Gastrocnemius medialis (tissue), 4 donors: ENCODE measurements at regions not wholly inside any gene's neighbourhood (a gene's known extent, or its start where the extent isn't known, plus 50 kb on each side); places are given as distances from the start of the nearest gene placed in this dataset.

Experiments
- ATAC-seq, 2 donors: fragments of 150-250 bp; one replicate each; pipeline ENCODE4 v1.9.1; 2016
- DNase-seq, 2 donors: peaks; one replicate each; pipeline ENCODE4 v3.0.0-alpha.2; 2019
- H3K27ac ChIP-seq, 4 donors: fragments of 200-600 bp; sonication (generic); 1 replicate in 1 of 4; 2 replicates in 3 of 4; pipeline ENCODE4 v1.5.1; 2016 to 2018; ENCODE audit warnings: mild to moderate bottlenecking in 2 of 4, moderate library complexity in 1 of 4
- H3K27me3 ChIP-seq, 3 donors: fragments of 200-600 bp; sonication (generic) in 2 of 3; 1 replicate in 1 of 3; 2 replicates in 2 of 3; pipeline versions ENCODE4 v1.5.1 to v1.6.0; 2016 to 2019; ENCODE audit warnings: mild to moderate bottlenecking in 1 of 3, moderate library complexity in 1 of 3
- H3K36me3 ChIP-seq, 2 donors: fragments of 200-600 bp; sonication (generic) in 1 of 2; one replicate each; pipeline ENCODE4 v1.5.1; 2017 to 2018
- H3K4me1 ChIP-seq, 2 donors: fragments of 200-600 bp; sonication (generic) in 1 of 2; one replicate each; pipeline ENCODE4 v1.5.1; 2016 to 2017; ENCODE audit warnings: mild to moderate bottlenecking in 2 of 2
- H3K4me3 ChIP-seq, 4 donors: fragments of 200-600 bp; sonication (generic) in 3 of 4; 1 replicate in 1 of 4; 2 replicates in 3 of 4; pipeline ENCODE4 v1.5.1; 2016 to 2019; ENCODE audit warnings: mild to moderate bottlenecking in 2 of 4
- H3K9me3 ChIP-seq, 3 donors: fragments of 200-600 bp; sonication (generic) in 2 of 3; 1 replicate in 1 of 3; 2 replicates in 2 of 3; pipeline ENCODE4 v1.5.1; 2016 to 2019
- POLR2A ChIP-seq, 2 donors: fragments of 450-650 bp; IDR thresholded peaks; one replicate each; pipeline ENCODE4 v1.6.1; 2017; ENCODE audit warnings: antibody characterized with exemption in 2 of 2, mild to moderate bottlenecking in 2 of 2, moderate library complexity in 2 of 2
- in situ Hi-C, 4 donors: fragments of 200-750 bp; cut with MboI; loops; one replicate each; pipeline versions ENCODE4 v1.15.0 to v1.8.0; 2017; ENCODE audit warnings: low sequenced_read_pairs in 4 of 4
- intact Hi-C: fragments of 100-400 bp; cut with DNase I; formaldehyde crosslinking; loops from one replicate; pipeline ENCODE4 v1.15.1; 2023; ENCODE audit warnings: low total_unique reads
- TF ChIP-seq, protein P1 (sequence below), 5 experiments: fragments of 450-650 bp in 3 of 5; fragments of 200-600 bp in 2 of 5; sonication (generic) in 2 of 5; IDR thresholded peaks in 4 of 5; conservative IDR thresholded peaks in 1 of 5; 1 replicate in 4 of 5; 2 replicates in 1 of 5; pipeline ENCODE4 v1.5.1; 2016 to 2019; ENCODE audit warnings: antibody characterized with exemption in 5 of 5, mild to moderate bottlenecking in 3 of 5, moderate library complexity in 3 of 5

GRCh38 chr15:62846805-62847495 lies 195.6 kb upstream of the TPM1 start:
- in situ Hi-C loops (loop anchor here (5.0 kb wide), 2 partner anchors 245 to 250 kb away; no protein-coding TSS in a partner anchor), intact Hi-C loops (no loop called here)
- Histone ChIP-seq H3K9me3 (no peaks in the 10 kb centered on the region), H3K27me3 (no peaks in the 10 kb centered on the region), H3K36me3 (no peaks in the 10 kb centered on the region), H3K27ac (no peak overlapping the region), H3K4me3 (no peak overlapping the region), H3K4me1 (peaks cover 8 to 20% of the 10 kb centered on the region in 2 donors)
- DNase-seq (no peak), ATAC-seq (no peak)
- TF ChIP-seq POLR2A (IDR thresholded peaks at IDR 0.05), result no peak
- TF ChIP-seq, protein P1, sequence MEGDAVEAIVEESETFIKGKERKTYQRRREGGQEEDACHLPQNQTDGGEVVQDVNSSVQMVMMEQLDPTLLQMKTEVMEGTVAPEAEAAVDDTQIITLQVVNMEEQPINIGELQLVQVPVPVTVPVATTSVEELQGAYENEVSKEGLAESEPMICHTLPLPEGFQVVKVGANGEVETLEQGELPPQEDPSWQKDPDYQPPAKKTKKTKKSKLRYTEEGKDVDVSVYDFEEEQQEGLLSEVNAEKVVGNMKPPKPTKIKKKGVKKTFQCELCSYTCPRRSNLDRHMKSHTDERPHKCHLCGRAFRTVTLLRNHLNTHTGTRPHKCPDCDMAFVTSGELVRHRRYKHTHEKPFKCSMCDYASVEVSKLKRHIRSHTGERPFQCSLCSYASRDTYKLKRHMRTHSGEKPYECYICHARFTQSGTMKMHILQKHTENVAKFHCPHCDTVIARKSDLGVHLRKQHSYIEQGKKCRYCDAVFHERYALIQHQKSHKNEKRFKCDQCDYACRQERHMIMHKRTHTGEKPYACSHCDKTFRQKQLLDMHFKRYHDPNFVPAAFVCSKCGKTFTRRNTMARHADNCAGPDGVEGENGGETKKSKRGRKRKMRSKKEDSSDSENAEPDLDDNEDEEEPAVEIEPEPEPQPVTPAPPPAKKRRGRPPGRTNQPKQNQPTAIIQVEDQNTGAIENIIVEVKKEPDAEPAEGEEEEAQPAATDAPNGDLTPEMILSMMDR (IDR thresholded peaks at IDR 0.05 in 4 of 5, conservative IDR thresholded peaks at IDR 0.05 in 1 of 5), result no peak

GRCh38 chr15:62847900-62848489 lies 194.6 kb upstream of the TPM1 start:
- DNase-seq, result peak in 1 of 2 donors; percentile 44
- no peaks in the 10 kb centered on the region for H3K36me3 ChIP-seq
- no peak overlapping the region for H3K27ac ChIP-seq
- in situ Hi-C loops (loop anchor here (5.0 kb wide), 2 partner anchors 244 to 249 kb away; no protein-coding TSS in a partner anchor), intact Hi-C loops (loop anchor here (1.0 to 2.0 kb wide), 3 partner anchors 193 to 245 kb away; no protein-coding TSS in a partner anchor)
- ATAC-seq, result peak; percentile 66 to 77
- H3K27me3 ChIP-seq, result no peaks in the 10 kb centered on the region
- H3K9me3 ChIP-seq, result no peaks in the 10 kb centered on the region
- no peak for TF ChIP-seq POLR2A (IDR thresholded peaks at IDR 0.05)
- TF ChIP-seq, protein P1 (IDR thresholded peaks at IDR 0.05 in 4 of 5, conservative IDR thresholded peaks at IDR 0.05 in 1 of 5), result peak; percentile 49 to 91 (median 83)
- peaks cover 9 to 13% of the 10 kb centered on the region in 2 donors for H3K4me1 ChIP-seq
- no peak overlapping the region for H3K4me3 ChIP-seq

GRCh38 chr15:62848632-62849050 lies 193.9 kb upstream of the TPM1 start:
- Histone ChIP-seq H3K27ac (no peak overlapping the region), H3K4me1 (peaks cover 6 to 15% of the 10 kb centered on the region in 2 donors)
- in situ Hi-C loops, result loop anchor here (5.0 kb wide), 2 partner anchors 244 to 249 kb away; no protein-coding TSS in a partner anchor

DNA sequence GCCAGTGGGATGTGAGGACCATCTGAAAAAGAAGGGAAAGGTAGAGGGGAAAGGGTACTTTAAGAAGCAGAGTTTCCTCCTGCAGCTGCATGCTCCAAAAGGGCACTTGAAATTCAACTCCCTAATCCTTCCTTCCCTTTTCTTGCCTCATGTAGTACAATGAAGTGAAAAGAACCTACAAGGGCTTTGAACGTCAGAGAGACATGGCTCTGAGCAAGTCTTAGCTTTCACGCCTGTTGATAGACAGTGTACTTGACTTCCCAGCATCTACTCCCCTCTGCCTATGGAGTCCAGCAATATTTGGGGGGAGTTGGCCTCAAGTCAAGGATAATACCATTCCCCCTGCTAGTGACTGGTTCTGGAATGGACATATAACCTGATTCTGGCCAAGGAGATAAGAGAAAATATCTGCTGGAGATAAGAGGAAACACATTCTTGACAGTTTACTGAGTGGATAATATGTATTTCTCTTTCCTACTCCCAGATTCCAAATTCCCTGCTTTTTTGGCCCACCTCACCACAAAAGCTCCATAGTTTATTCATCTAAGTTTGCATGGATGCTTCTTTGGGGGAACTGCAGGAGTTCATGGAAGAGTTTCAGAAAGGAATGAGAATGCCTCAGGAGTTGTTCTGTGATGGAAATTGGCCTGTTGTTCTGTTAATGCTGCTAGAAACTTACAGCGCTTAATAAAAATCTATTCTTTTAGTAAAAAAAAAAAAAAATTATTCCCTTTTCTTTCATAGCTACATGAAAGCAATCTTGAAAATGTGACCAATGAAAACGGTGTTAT lies 193.0 kb upstream of the TPM1 start:
- in situ Hi-C loops (loop anchor here (5.0 kb wide), 2 partner anchors 243 to 248 kb away; no protein-coding TSS in a partner anchor), intact Hi-C loops (loop anchor here (2.0 kb wide), 2 partner anchors 191 to 199 kb away; no protein-coding TSS in a partner anchor)
- no peaks in the 10 kb centered on the region for H3K27me3 ChIP-seq
- DNase-seq, result no peak
- H3K4me3 ChIP-seq, result no peak overlapping the region
- peaks cover 6 to 15% of the 10 kb centered on the region in 2 donors for H3K4me1 ChIP-seq
- no peak overlapping the region for H3K27ac ChIP-seq
- H3K36me3 ChIP-seq, result no peaks in the 10 kb centered on the region
- ATAC-seq, result no peak
- TF ChIP-seq POLR2A (IDR thresholded peaks at IDR 0.05), result no peak
- TF ChIP-seq, protein P1 (IDR thresholded peaks at IDR 0.05 in 4 of 5, conservative IDR thresholded peaks at IDR 0.05 in 1 of 5), result no peak
- no peaks in the 10 kb centered on the region for H3K9me3 ChIP-seq

More at GRCh38 chr15:62848632-62849050, 193.9 kb upstream of the TPM1 start:
- Histone ChIP-seq H3K4me3 (no peak overlapping the region), H3K27me3 (no peaks in the 10 kb centered on the region), H3K36me3 (no peaks in the 10 kb centered on the region), H3K9me3 (no peaks in the 10 kb centered on the region)
- intact Hi-C loops, result loop anchor here (1.0 to 2.0 kb wide), 3 partner anchors 192 to 245 kb away; no protein-coding TSS in a partner anchor
- DNase-seq (peak in 1 of 2 donors; percentile 20), ATAC-seq (peak in 1 of 2 donors; percentile 30)
- TF ChIP-seq, protein P1 (IDR thresholded peaks at IDR 0.05 in 4 of 5, conservative IDR thresholded peaks at IDR 0.05 in 1 of 5), result no peak
- TF ChIP-seq POLR2A (IDR thresholded peaks at IDR 0.05), result no peak
